ENCODE measurements at regions not wholly inside any gene's neighbourhood (a gene's known extent, or its start where the extent isn't known, plus 50 kb on each side); places are given as distances from the start of the nearest gene placed in this dataset.

DNA sequence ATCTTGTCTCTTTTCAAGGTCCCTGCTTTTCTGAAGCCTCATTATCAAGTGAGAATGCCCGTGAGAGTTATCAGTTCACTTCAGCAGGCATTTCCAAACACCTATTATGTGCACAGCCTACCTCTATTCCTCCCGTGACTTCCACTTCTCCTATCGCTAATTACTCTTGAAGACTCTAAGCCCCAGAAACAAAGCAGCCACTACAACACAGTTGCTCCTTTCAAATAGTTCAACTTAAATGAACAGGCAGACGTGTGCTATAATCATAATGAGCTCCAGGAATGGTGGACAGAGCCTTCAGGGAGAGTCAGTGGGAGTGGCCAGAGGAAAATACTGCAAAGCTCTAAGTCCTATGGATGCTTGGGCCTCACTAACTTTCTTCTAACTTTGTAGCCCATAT, 159.0 kb downstream of the RDH14 start:
- no peak for DNase-seq
- ATAC-seq (ENCODE audit: poor library complexity), result no peak
- intact Hi-C loops (cut with DNase I), result no loop called here

DNA sequence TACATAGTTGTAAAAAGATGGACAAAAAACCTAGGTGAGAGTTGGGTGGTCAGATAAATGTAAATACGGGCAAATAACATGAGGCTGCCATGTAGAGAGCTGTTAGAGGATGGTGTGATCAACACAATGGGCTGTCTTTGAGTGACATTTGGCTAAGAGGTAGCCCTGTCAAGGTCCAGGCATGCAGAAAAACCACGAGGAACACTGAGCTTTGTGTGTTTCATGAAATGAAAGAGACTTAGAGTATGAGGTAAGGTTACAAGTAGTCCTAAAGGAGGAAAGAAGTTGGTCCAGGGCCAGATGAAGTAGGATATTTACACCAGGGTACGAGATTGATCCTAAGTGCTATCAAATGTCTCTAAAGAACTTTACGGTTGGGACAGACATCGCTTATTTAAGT, 160.9 kb downstream of the RDH14 start:
- ATAC-seq (ENCODE audit: poor library complexity) (no peak), DNase-seq (no peak)
- intact Hi-C loops (cut with DNase I), result no loop called here

DNA sequence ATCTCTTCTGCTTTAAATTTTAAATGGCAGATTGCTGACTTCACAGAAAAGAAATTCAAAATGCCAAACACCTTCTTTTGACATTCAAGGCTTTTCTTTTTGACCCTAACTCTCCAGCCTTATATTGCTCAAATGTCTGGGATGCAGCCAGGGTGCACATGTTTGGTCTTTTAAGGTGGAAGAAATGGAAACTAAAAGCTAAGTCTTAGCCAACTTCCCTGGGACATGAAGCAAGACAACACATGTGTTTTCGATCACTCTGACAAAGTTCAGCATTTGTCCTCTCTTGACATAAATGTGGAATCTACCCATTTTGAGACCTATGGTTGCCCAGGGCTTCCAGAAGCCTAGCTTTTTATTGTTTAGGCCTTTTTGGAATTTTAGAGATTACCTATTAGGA, 161.6 kb downstream of the RDH14 start:
- no peak for DNase-seq
- peak; percentile 51 for ATAC-seq (ENCODE audit: poor library complexity)
- intact Hi-C loops (cut with DNase I), result no loop called here

DNA sequence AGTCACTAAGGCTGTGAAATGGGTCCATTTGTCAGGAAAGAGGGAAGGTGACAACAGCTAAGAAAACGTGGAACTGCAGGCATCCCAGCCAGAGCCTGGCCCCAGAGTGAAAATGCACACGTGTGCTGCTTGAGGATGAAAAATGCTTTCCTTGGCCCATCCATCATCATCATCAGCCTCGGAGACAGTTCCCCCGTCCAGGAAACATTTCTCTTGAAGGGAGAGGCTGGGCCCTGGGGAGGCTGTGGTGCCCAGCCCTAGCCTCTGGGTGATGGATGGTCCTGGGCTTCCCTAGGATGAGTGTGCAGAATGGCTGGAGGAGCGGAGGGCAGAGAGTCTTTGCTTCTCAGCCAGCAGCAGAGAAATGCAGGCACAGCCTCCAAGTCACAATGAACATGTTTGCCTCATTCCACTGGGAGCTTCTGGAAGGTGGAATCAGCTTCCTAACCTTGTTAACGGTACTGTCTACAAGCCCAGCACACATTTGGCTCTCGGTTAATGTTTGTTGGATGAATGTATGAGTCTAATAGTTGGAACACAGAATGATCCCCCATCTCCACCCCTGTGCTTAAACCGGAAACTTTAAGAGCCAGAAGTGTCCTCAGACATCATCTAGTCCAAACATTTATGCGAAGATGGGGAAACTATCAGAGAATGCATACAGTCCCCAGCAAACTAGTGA, 164.0 kb downstream of the RDH14 start:
- ATAC-seq (ENCODE audit: poor library complexity), result no peak
- no peak for DNase-seq
- intact Hi-C loops (cut with DNase I), result no loop called here

DNA sequence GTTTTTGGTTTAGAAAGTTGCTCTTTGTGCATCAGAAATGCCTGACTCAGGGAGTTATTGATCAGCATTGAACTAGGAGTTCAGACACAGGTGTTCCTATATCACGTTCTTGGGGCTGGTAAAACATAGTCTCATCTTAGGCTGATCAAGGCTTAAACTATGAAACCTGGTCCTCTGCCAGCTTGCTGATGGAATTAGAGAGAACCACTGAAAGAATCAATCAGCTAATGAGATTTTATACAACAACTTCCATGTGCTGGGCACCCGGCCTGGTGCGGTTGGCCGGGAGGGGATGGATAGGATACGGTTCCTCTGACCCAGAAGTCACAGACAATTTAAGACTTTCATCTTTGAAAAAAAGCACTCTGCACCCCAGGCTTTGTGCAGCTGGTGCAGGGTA, 164.9 kb downstream of the RDH14 start:
- intact Hi-C loops (cut with DNase I), result no loop called here
- DNase-seq, result no peak
- no peak for ATAC-seq (ENCODE audit: poor library complexity)

DNA sequence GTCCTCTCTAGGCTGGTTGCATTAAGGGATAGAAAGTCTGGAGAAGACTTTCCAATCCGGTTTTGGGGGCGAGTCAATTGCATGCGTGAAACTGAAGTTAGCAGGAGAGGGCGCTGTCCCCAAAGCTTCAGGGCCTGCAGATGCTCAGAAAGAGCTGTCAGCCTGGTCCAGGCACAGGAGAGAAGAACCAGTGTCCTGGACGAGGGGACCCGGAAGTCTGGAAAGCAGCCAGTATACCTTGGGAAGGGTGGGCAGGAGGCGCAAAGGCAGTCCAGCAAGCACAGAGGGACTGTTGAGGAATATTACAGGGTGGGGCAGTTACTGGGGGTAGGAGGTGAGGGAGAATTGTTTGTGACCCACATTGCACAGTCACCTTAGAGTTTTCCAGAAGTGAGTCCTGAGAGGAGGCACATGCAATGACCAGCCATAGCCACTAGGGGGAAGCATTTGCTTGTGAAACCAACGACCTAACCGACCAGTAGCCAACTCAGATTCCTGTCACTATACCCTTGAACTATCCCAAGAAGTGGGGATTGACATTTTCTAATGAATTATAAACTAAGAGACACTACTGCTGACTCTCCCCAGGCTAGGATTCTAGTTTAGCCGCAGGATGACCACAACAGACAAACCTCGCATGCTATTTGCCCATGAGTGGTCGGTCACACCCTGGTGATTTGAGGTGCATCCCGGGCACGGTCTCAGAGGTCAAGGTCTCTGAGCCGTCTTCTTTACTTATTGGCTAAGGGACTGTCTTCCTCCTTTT, 172.8 kb downstream of the RDH14 start:
- DNase-seq (peak; percentile 74), ATAC-seq (ENCODE audit: poor library complexity) (peak; percentile 97)
- intact Hi-C loops (cut with DNase I), result loop anchor here (10.0 kb wide), 1 partner anchor 1477 kb away; no protein-coding TSS in a partner anchor

DNA sequence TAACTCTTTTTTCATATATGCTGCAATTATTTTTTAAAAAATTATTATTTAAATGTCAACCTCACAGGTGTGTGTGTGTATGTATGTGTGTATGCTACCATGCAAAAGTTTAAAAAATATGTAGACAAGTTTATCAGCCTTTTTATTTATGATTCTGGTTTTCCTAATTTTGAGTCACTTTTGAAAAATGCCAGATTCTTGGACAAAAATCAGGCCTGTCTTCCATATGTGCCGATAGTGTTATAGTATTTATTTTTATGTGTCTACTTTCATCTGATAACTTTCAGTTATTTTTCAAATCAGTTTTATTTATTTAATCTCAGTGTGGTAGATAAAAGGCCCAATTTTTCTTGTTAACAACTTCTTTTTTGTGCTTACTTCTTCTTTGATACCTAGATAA, 176.2 kb downstream of the RDH14 start:
- intact Hi-C loops (cut with DNase I), result loop anchor here (10.0 kb wide), 1 partner anchor 1481 kb away; no protein-coding TSS in a partner anchor
- ATAC-seq (ENCODE audit: poor library complexity), result no peak
- DNase-seq, result no peak

DNA sequence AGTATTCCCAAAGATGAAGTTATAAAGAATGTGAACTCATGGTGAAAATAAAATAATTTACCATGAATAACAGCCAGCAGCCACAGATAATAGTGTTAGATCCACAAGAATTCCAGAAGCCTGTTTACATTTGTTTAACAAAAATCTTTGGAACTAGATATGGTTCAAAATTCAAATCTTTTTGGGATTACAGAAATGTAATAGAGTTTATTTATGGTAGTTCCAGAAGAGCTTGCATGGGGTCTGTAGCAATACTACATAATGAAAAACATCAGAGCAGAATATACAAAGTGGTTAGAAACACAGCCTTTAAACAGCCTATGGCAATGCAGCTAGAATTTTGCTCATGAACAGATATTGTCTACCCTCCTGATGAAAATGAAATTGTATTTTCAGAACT, 179.1 kb downstream of the RDH14 start:
- DNase-seq (no peak), ATAC-seq (ENCODE audit: poor library complexity) (no peak)
- intact Hi-C loops (cut with DNase I), result loop anchor here (10.0 kb wide), 1 partner anchor 1483 kb away; no protein-coding TSS in a partner anchor

DNA sequence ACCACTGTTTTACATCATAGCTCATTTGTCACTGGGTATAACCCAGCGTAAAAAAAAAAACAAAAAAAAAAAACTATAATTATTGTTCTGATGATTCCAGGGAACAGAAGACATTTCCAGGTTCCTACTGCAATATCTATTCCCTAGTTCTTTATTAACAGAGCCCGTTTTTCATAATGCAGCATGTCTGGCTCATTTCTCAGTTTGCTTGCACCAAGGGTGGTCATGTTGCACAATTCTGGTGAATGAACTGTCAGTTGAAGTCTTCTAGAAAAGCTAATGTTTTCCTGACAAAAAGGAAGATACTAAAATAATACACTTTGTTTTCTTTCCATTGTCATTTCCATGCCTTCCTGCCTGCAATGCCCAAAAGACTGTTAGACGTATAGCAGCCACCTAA, 180.1 kb downstream of the RDH14 start:
- ATAC-seq (ENCODE audit: poor library complexity) (no peak), DNase-seq (no peak)
- intact Hi-C loops (cut with DNase I), result loop anchor here (10.0 kb wide), 1 partner anchor 1484 kb away; no protein-coding TSS in a partner anchor

DNA sequence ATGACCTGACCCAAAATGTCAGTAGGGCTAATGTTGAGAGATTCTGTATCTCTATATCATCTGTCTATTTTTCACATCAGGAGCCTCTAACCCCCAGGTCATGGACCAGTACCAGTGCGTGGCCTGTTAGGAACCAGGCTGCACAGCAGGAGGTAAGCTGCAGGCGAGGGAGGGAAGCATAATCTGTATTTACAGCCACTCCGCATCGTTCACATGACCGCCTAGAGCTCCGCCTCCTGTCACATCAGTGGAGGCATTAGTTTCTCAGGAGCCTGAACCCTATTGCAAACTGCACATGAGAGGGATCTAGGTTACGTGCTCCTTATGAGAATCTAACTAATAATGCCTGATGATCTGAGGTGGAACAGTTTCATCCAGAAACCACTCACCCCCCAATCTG, 180.6 kb downstream of the RDH14 start:
- ATAC-seq (ENCODE audit: poor library complexity) (no peak), DNase-seq (no peak)
- intact Hi-C loops (cut with DNase I), result loop anchor here (5.0 to 10.0 kb wide), 2 partner anchors 528 to 1485 kb away; no protein-coding TSS in a partner anchor

DNA sequence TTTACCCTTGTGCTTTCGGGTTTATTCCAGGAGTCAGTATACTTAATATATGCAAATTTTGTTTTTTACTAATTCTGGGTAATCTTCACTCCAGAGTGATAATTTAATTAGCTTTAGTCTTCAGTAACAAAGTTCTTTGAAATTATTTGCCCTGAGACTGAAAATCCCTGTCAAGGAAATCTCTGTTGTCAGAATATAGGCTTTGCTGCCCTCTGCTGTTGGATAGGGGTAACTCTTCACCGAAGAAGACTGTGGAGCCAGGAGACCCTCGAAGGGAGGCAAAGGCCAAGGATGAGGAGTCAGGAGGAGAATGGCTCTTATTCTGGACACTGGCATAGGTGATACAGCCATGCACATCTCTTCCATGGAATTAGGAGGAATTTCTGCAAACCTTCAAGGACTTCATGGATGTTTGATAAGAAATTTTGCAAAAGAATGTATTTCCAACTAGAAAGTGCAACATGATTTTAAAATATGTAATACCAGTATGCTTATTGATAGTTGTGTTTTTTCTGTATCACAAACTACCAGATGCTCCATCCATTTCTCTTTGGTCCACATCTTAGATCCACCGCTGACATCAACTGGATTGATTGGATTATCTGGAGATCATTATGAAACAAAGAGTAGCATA, 182.3 kb downstream of the RDH14 start:
- DNase-seq (no peak), ATAC-seq (ENCODE audit: poor library complexity) (peak; percentile 63)
- intact Hi-C loops (cut with DNase I), result loop anchor here (5.0 kb wide), 1 partner anchor 526 kb away; no protein-coding TSS in a partner anchor

DNA sequence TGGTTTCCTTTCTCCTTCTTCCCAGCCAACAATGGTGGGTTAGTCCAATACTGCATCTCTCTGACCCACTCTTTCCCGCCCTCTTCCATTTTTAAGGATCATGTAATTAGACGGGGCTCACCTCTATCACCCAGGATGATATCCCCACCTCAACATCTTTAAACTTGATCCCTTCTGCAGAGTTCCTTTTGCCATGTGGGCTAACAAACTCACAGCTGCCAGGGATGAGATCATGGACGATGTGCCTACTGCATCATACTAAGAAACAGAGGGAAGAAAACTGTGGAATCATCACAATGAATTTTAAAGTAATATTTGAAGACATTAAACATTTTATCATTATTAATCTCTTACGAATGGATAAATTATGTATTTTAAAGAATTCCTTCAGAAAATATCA, 183.5 kb downstream of the RDH14 start:
- DNase-seq (no peak), ATAC-seq (ENCODE audit: poor library complexity) (no peak)
- intact Hi-C loops (cut with DNase I), result loop anchor here (5.0 kb wide), 1 partner anchor 525 kb away; no protein-coding TSS in a partner anchor

DNA sequence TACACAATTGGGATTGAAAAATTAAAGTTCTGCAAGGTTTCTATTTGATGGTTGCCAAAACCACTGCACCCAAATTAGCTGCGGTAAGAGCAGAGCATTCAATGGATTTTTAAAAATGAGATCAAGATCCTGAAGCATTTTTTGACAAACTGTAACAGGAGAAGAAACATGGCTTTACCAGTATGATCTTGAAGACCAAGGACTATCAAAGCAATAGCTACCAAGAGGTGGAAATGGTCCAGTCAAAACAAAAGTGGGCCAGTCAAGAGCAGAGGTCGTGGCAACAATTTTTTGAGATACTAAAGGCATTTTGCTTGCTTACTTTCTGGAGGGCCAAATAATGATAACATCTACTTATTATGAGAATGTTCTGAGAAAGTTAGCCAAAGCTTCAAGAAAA, 186.8 kb downstream of the RDH14 start:
- no peak for DNase-seq
- ATAC-seq (ENCODE audit: poor library complexity), result no peak
- intact Hi-C loops (cut with DNase I), result no loop called here

DNA sequence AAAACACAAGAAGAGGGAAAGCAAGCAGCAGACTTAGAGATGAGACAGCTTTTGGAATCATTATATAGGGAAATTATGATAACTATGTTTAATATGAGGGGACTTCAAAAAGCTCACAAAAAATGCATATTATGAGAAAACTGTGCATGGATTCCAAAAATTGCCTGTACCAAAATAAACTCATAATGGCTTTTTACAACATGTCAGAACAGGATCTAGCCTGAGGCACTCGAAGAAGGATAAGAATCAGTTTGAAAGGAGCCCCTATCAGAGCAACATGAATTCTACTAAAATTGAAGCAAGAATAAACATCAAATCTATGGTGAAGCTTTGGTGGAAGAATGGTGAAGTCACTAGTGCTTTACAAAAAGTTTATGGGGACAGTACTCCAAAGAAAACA, 187.4 kb downstream of the RDH14 start:
- intact Hi-C loops (cut with DNase I), result no loop called here
- DNase-seq (no peak), ATAC-seq (ENCODE audit: poor library complexity) (no peak)

DNA sequence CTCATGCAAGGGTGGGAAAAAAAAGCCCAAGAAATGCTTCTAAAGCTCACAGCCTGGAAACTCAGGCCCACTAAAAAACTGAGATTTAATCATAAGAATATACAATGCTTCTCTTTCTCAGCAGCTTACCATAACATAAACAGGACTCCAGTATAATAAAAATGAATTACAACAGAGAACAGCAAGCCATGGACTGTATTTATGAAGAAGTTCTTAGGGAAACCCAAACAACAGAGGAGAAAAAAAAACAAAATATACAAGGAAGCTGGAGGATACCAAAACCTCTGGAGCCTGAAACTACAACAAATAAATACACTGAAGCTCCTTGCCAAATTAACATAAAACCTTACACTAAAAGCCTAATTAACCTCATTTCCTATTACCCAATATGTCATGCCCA, 187.8 kb downstream of the RDH14 start:
- ATAC-seq (ENCODE audit: poor library complexity), result no peak
- no peak for DNase-seq
- intact Hi-C loops (cut with DNase I), result no loop called here

DNA sequence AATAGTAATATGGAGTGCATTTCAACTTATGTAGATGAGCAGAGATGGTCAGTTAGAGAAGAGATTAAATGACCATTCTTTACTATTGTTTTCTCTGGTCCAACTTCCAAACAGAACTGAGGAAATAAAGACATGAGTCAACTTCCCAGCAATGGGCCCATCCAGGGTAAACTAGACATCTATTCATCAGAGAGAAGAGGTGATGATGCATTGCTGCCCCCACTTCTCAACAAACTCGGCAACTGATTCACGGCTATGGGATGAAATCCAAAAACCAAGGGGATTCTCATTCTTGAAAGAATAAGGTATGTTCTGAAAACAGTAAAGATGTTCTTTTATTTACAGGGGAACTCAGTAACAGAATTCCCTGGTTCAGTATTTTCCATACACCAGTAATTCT, 190.7 kb downstream of the RDH14 start:
- ATAC-seq (ENCODE audit: poor library complexity) (no peak), DNase-seq (no peak)
- intact Hi-C loops (cut with DNase I), result no loop called here

DNA sequence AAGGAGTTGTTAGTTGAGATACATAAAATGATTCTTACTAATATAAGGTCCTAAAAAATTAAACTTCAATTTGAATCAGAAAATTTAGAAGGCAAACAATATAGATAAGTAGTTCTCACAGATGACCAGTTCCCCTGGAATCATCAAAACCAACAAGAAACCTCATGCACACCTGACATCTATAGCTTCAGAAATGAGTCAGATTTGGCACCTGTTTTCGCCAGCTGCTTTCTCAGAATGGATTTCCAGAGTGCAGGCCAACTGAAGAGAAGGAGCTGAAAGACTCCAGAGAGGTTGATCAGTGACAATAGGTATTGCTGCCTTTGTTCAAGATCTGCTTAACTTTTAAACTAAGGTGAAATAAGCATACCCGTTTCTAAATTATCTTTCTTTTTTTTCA, 192.4 kb downstream of the RDH14 start:
- intact Hi-C loops (cut with DNase I), result no loop called here
- DNase-seq (no peak), ATAC-seq (ENCODE audit: poor library complexity) (no peak)

DNA sequence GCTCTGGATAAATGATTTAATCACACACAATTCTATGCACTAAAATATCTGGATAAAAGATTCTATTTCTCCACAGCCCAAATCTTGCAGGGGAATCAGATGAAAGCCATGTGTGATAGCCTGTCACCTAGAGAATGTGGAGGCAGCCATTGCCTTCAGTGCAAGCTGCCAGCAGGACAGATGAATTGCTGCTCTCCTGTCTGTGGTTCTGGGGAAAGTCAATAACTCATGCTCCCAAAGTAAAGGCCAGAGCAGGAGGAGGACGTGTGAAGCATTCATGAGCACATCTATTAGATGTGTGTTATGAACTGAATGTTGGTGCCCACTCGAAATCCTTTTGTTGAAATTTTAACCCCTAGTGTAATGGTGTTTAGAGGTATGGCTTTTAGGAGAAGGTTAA, 195.1 kb downstream of the RDH14 start:
- no peak for ATAC-seq (ENCODE audit: poor library complexity)
- DNase-seq, result no peak
- intact Hi-C loops (cut with DNase I), result no loop called here

DNA sequence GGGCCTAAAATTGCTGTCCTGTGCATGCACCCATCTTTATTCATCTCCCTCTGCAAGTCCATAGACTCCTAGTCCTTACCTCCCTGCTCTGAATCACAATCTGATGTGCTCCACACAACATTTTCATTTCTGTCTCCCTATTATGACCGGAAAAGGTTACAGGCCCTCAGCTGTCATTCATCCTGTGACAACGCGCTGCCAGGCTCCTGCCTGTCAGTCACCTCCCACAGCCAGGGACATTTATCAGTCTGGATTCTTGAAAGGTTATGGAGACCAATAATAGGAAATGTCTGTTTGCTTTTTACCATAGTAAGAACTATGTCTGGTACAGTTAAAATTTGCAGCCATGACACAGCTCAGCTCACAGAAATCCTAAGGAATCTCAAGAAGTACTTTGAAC, 197.1 kb downstream of the RDH14 start:
- DNase-seq (no peak), ATAC-seq (ENCODE audit: poor library complexity) (no peak)
- intact Hi-C loops (cut with DNase I), result no loop called here

DNA sequence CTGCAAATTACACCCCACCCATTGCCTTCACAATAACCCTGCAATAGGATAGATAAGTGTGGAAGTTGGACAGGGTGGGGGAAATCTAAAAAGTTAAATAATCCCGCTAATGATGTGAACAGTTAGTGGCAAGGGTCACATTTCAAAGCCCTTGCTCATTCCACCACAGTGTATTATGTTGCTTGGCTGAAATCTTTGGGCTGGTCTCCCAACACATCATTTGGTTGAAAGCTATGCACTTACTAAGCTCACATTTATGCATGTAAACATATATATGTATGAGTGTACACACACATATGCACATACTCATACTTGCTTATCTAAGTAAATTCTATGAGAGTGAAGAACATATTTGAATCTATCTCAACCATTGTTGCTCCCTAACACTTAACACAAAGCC, 197.8 kb downstream of the RDH14 start:
- DNase-seq (no peak), ATAC-seq (ENCODE audit: poor library complexity) (no peak)
- intact Hi-C loops (cut with DNase I), result no loop called here
